Nephron (organoid): ENCODE measurements at regions not wholly inside any gene's neighbourhood (a gene's known extent, or its start where the extent isn't known, plus 50 kb on each side); places are given as distances from the start of the nearest gene placed in this dataset.
A peak's percentile ranks its signal among the peaks of the same experiment; 100 is the strongest.

Source experiments
- H3K27ac Mint-ChIP-seq, 3 experiments: 2 replicates each; pipeline ENCODE4 v1.8.0; 2020; ENCODE audit warnings: mixed read lengths in 3 of 3, mild to moderate bottlenecking in 2 of 3, moderate library complexity in 1 of 3
- H3K27me3 Mint-ChIP-seq: 2 replicates; pipeline ENCODE4 v1.8.0; 2021; ENCODE audit warnings: low read depth, mild to moderate bottlenecking, moderate library complexity, mixed read lengths
- H3K36me3 Mint-ChIP-seq: 2 replicates; pipeline ENCODE4 v1.8.0; 2020; ENCODE audit warnings: low read depth, mixed read lengths
- H3K4me1 Mint-ChIP-seq: 2 replicates; pipeline ENCODE4 v1.8.0; 2020; ENCODE audit warnings: mixed read lengths
- H3K4me3 Mint-ChIP-seq, 3 experiments: 2 replicates each; pipeline ENCODE4 v1.8.0; 2020; ENCODE audit warnings: mild to moderate bottlenecking in 3 of 3, mixed read lengths in 3 of 3, moderate library complexity in 2 of 3
- H3K9me3 Mint-ChIP-seq: 2 replicates; pipeline ENCODE4 v1.8.0; 2020; ENCODE audit warnings: mixed read lengths
- TF ChIP-seq, protein P1 (sequence below), 3 experiments: fragments of 200-600 bp; sonication (generic); IDR thresholded peaks; one replicate each; pipeline ENCODE4 v1.5.0; 2021; ENCODE audit warnings: antibody characterized with exemption in 3 of 3; ENCODE audit not compliant: unreplicated experiment in 3 of 3

DNA sequence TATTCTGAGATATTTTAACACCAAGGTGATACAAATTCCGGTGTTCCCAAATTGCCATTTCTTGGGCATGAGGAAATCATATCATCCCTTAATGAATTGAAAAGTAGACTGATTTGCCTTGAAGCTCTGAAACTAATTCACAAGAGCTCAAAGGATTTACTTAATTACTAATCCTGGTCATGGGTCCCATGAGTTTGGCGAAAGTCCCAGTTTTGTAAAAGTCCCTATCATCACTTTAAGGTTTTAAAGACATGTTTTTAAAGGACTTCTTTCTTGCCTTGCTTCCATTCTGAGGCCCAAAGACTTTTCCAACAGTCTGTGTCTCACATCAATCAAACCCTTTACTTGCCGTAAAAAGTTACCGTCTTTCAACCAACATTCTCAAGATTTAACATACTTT is 377.9 kb downstream of the DNAJB9 start:
- Mint-ChIP-seq H3K27me3 (no peaks in the 10 kb centered on the region), H3K9me3 (peaks cover 14% of the 10 kb centered on the region), H3K27ac (no peak overlapping the region), H3K4me3 (no peak overlapping the region), H3K36me3 (no peaks in the 10 kb centered on the region), H3K4me1 (no peaks in the 10 kb centered on the region)
- TF ChIP-seq, protein P1, sequence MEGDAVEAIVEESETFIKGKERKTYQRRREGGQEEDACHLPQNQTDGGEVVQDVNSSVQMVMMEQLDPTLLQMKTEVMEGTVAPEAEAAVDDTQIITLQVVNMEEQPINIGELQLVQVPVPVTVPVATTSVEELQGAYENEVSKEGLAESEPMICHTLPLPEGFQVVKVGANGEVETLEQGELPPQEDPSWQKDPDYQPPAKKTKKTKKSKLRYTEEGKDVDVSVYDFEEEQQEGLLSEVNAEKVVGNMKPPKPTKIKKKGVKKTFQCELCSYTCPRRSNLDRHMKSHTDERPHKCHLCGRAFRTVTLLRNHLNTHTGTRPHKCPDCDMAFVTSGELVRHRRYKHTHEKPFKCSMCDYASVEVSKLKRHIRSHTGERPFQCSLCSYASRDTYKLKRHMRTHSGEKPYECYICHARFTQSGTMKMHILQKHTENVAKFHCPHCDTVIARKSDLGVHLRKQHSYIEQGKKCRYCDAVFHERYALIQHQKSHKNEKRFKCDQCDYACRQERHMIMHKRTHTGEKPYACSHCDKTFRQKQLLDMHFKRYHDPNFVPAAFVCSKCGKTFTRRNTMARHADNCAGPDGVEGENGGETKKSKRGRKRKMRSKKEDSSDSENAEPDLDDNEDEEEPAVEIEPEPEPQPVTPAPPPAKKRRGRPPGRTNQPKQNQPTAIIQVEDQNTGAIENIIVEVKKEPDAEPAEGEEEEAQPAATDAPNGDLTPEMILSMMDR (IDR thresholded peaks at IDR 0.05; ENCODE audit: unreplicated experiment in 3 of 3): no peak

- Mint-ChIP-seq H3K4me1 (peaks cover 25% of the 10 kb centered on the region), H3K27ac (peak overlapping the region in 2 of 3 experiments; percentile 7 to 70), H3K9me3 (no peaks in the 10 kb centered on the region), H3K36me3 (no peaks in the 10 kb centered on the region), H3K4me3 (no peak overlapping the region), H3K27me3 (no peaks in the 10 kb centered on the region)
- TF ChIP-seq, protein P1 (IDR thresholded peaks at IDR 0.05; ENCODE audit: unreplicated experiment in 3 of 3): no peak
These were observed 402.3 kb downstream of the DNAJB9 start for GRCh38 chr7:108972004-108972403.

DNA sequence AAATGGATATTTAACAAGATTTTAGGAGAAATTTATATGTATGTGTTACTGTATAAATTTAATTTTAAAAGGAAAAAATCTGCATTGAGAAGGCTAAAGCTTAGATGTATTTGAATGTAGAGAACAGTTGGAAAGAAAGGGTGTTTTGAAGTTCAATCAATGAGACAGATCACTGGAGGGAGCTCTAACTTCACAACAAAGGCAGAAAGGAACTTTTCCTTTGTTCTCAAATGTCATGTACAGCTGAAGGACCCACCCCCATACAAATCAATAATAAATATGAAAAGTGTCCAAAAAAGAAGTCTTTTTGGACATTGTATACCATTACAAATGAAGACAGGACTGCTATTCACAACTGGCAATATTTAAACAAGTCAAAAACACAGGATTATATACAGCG is 403.4 kb downstream of the DNAJB9 start:
- H3K27ac Mint-ChIP-seq: peak overlapping the region in 1 of 3 experiments; percentile 34
- peaks cover 25% of the 10 kb centered on the region for H3K4me1 Mint-ChIP-seq
- TF ChIP-seq, protein P1 (IDR thresholded peaks at IDR 0.05; ENCODE audit: unreplicated experiment in 3 of 3): peak; percentile 29 to 57 (median 46)
- H3K9me3 Mint-ChIP-seq: peaks cover under 1% of the 10 kb centered on the region
- H3K27me3 Mint-ChIP-seq: no peaks in the 10 kb centered on the region
- no peak overlapping the region for H3K4me3 Mint-ChIP-seq
- H3K36me3 Mint-ChIP-seq: no peaks in the 10 kb centered on the region

DNA sequence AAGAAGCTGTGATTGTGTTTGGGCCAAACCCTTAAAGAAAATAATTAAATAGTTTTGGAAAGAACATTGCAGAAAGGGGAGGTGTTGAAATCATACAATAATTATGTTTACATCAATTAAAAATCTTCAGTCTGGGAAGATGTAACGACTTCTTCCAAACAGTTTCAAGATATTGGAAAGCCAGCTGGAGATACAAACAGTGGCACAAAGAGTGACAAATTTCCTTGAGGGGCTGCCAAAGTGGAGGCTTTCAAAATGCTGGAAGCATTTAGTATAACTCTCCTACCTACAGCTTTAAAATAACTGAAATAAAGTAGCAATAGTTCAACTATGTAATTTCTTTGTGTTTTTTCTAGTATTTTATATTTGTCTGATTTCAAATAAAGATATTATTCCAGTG is 405.0 kb downstream of the DNAJB9 start:
- H3K36me3 Mint-ChIP-seq: no peaks in the 10 kb centered on the region
- H3K9me3 Mint-ChIP-seq: peaks cover 10% of the 10 kb centered on the region
- H3K4me1 Mint-ChIP-seq: peaks cover 25% of the 10 kb centered on the region
- TF ChIP-seq, protein P1 (IDR thresholded peaks at IDR 0.05; ENCODE audit: unreplicated experiment in 3 of 3): no peak
- H3K27me3 Mint-ChIP-seq: no peaks in the 10 kb centered on the region
- H3K27ac Mint-ChIP-seq: no peak overlapping the region
- no peak overlapping the region for H3K4me3 Mint-ChIP-seq

DNA sequence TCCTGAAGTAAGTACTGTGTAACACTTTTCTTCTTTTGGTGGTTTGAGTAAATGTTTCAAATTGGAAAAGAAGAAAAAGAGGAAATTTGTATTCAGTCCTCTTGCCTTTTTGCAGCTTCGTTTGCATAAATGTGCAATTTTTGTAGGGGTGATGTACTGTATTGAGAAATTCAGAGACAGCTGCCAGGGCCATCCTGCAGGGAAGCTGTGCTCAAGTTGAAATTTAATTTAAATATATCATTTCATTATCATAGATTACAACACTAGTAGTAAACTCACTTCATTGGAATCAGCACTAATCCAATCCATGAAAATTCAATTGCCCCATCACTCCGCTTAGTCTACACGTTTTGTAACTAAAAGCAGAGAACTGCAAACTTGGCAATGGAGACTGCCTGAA is 415.4 kb downstream of the DNAJB9 start:
- no peaks in the 10 kb centered on the region for H3K36me3 Mint-ChIP-seq
- peaks cover 4% of the 10 kb centered on the region for H3K27me3 Mint-ChIP-seq
- TF ChIP-seq, protein P1 (IDR thresholded peaks at IDR 0.05; ENCODE audit: unreplicated experiment in 3 of 3): no peak
- no peak overlapping the region for H3K4me3 Mint-ChIP-seq
- no peaks in the 10 kb centered on the region for H3K4me1 Mint-ChIP-seq
- H3K27ac Mint-ChIP-seq: no peak overlapping the region
- peaks cover 13% of the 10 kb centered on the region for H3K9me3 Mint-ChIP-seq

DNA sequence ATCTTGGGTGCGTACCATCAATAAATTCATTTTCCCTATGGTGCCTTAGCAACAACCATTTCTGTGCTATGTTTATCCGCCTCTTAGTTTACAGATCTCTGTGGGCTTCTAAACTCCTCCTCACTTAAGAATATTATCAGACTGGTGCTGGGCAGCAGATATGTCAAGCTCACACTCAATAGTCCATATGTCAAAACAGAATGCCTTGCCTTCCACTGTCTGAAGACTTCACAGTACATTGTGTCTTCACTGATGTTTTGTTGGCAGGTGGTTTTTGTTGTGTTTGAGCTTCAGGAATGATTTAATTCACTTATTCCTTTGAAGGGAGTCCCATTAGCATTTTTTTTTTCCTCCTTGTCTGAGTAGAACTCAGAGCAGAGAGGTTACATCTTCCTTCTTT is 419.6 kb downstream of the DNAJB9 start:
- no peaks in the 10 kb centered on the region for H3K36me3 Mint-ChIP-seq
- H3K4me1 Mint-ChIP-seq: no peaks in the 10 kb centered on the region
- H3K4me3 Mint-ChIP-seq: no peak overlapping the region
- TF ChIP-seq, protein P1 (IDR thresholded peaks at IDR 0.05; ENCODE audit: unreplicated experiment in 3 of 3): no peak
- peaks cover 5% of the 10 kb centered on the region for H3K27me3 Mint-ChIP-seq
- H3K9me3 Mint-ChIP-seq: no peaks in the 10 kb centered on the region
- no peak overlapping the region for H3K27ac Mint-ChIP-seq
